ENCODE measurements at regions not wholly inside any gene's neighbourhood (a gene's known extent, or its start where the extent isn't known, plus 50 kb on each side); places are given as distances from the start of the nearest gene placed in this dataset.
"Not testable (repeated sequence)": the region's sequence is repeated elsewhere in the genome, so short reads cannot be mapped to it uniquely, and the experiment has no call there.

GRCh38 chr10:118827466-118828155, 72.8 kb upstream of the CACUL1 start:
- H3K27me3 ChIP-seq, result no peaks in the 10 kb centered on the region
- H3K4me3 ChIP-seq, result no peak overlapping the region
- no peak overlapping the region for H3K27ac ChIP-seq
- TF ChIP-seq, protein P1, sequence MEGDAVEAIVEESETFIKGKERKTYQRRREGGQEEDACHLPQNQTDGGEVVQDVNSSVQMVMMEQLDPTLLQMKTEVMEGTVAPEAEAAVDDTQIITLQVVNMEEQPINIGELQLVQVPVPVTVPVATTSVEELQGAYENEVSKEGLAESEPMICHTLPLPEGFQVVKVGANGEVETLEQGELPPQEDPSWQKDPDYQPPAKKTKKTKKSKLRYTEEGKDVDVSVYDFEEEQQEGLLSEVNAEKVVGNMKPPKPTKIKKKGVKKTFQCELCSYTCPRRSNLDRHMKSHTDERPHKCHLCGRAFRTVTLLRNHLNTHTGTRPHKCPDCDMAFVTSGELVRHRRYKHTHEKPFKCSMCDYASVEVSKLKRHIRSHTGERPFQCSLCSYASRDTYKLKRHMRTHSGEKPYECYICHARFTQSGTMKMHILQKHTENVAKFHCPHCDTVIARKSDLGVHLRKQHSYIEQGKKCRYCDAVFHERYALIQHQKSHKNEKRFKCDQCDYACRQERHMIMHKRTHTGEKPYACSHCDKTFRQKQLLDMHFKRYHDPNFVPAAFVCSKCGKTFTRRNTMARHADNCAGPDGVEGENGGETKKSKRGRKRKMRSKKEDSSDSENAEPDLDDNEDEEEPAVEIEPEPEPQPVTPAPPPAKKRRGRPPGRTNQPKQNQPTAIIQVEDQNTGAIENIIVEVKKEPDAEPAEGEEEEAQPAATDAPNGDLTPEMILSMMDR (IDR thresholded peaks at IDR 0.05), result no peak
- TF ChIP-seq POLR2A (IDR thresholded peaks at IDR 0.05) (no peak), POLR2AphosphoS5 (IDR thresholded peaks at IDR 0.05; ENCODE audit: insufficient read depth in 1 of 2, low read depth in 1 of 2) (no peak)
- no peaks in the 10 kb centered on the region for H3K9me3 ChIP-seq
- H3K4me1 ChIP-seq, result peaks cover 11% of the 10 kb centered on the region
- H3K36me3 ChIP-seq, result no peaks in the 10 kb centered on the region
- intact Hi-C loops (cut with DNase I), result no loop called here
- no peak for DNase-seq (ENCODE audit: extremely low spot score in 2 of 2)

DNA sequence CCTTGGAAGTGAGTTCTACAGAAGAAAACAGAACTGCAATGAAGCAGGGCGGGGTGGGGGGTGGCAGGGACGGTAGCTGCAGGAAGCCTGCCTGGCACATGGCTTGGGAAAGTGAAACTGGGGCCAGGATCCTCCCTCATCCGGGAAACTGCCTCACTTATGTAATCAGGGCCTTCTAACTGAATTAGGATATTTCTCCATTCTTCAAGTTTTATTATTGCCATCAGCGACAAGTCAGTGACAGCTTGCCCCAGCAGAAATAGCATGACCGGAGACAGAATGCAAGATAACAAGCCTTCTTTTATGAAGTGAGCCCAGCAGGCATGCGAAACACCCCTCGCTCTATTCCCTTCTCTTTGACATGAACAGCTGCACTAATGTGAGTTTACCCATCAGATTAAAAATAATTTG, 77.5 kb upstream of the CACUL1 start:
- H3K27ac ChIP-seq, result peak overlapping the region; percentile 22

DNA sequence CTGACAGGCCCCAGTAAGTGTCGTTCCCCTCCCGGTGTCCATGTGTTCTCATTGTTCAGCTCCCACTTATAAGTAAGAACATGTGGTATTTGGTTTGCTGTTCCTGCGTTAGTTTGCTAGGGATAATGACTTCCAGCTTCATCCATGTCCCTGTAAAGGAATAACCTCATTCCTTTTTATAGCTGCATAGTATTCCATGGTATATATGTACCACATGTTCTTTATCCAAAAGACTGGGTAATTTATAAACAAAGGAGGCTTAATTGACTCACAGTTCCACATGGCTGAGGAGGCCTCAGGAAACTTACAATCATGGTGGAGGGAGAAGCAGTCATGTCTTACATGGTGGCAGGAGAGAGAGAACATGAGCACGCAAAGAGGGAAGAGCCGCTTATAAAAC, 79.6 kb upstream of the CACUL1 start:
- H3K27ac ChIP-seq, result not testable (repeated sequence)

More for the DNA sequence above, 77.5 kb upstream of the CACUL1 start:
- Histone ChIP-seq H3K4me1 (peaks cover 16% of the 10 kb centered on the region), H3K36me3 (no peaks in the 10 kb centered on the region), H3K4me3 (no peak overlapping the region), H3K9me3 (no peaks in the 10 kb centered on the region), H3K27me3 (no peaks in the 10 kb centered on the region)
- TF ChIP-seq POLR2AphosphoS5 (IDR thresholded peaks at IDR 0.05; ENCODE audit: insufficient read depth in 1 of 2, low read depth in 1 of 2), result no peak
- no peak for DNase-seq (ENCODE audit: extremely low spot score in 2 of 2)
- intact Hi-C loops (cut with DNase I), result no loop called here

GRCh38 chr10:118835682-118836326, 81.0 kb upstream of the CACUL1 start:
- no peak for DNase-seq (ENCODE audit: extremely low spot score in 2 of 2)
- H3K9me3 ChIP-seq, result no peaks in the 10 kb centered on the region
- TF ChIP-seq, protein P1 (IDR thresholded peaks at IDR 0.05), result no peak
- TF ChIP-seq POLR2AphosphoS5 (IDR thresholded peaks at IDR 0.05; ENCODE audit: insufficient read depth in 1 of 2, low read depth in 1 of 2) (no peak), POLR2A (IDR thresholded peaks at IDR 0.05) (no peak)
- intact Hi-C loops (cut with DNase I), result no loop called here
- H3K27ac ChIP-seq, result no peak overlapping the region
- peaks cover 22% of the 10 kb centered on the region for H3K4me1 ChIP-seq
- H3K4me3 ChIP-seq, result no peak overlapping the region
- no peaks in the 10 kb centered on the region for H3K36me3 ChIP-seq
- H3K27me3 ChIP-seq, result no peaks in the 10 kb centered on the region

More for the DNA sequence above, 79.6 kb upstream of the CACUL1 start:
- H3K9me3 ChIP-seq; H3K27me3 ChIP-seq; DNase-seq (ENCODE audit: extremely low spot score in 2 of 2); H3K4me3 ChIP-seq; intact Hi-C loops (cut with DNase I); H3K36me3 ChIP-seq: not testable (repeated sequence)
- peaks cover 16% of the 10 kb centered on the region for H3K4me1 ChIP-seq

GRCh38 chr10:118838364-118838763, 83.6 kb upstream of the CACUL1 start:
- H3K27ac ChIP-seq, result no peak overlapping the region
- DNase-seq (ENCODE audit: extremely low spot score in 2 of 2), result no peak

More at GRCh38 chr10:118838364-118838763, 83.6 kb upstream of the CACUL1 start:
- peaks cover 11% of the 10 kb centered on the region for H3K4me1 ChIP-seq
- TF ChIP-seq, protein P1 (IDR thresholded peaks at IDR 0.05), result no peak
- TF ChIP-seq POLR2AphosphoS5 (IDR thresholded peaks at IDR 0.05; ENCODE audit: insufficient read depth in 1 of 2, low read depth in 1 of 2), result no peak
- no peak for TF ChIP-seq POLR2A (IDR thresholded peaks at IDR 0.05)
- no peaks in the 10 kb centered on the region for H3K9me3 ChIP-seq
- no peaks in the 10 kb centered on the region for H3K36me3 ChIP-seq
- no peak overlapping the region for H3K4me3 ChIP-seq
- no peaks in the 10 kb centered on the region for H3K27me3 ChIP-seq
- intact Hi-C loops (cut with DNase I), result no loop called here
